Fibroblast of villous mesenchyme (primary cell): ENCODE measurements at regions not wholly inside any gene's neighbourhood (a gene's known extent, or its start where the extent isn't known, plus 50 kb on each side); places are given as distances from the start of the nearest gene placed in this dataset.
"Not testable (repeated sequence)": the region's sequence is repeated elsewhere in the genome, so short reads cannot be mapped to it uniquely, and the experiment has no call there.

Experiments
- DNase-seq: peaks from one replicate; pipeline ENCODE4 v3.0.0-alpha.2; 2010; ENCODE audit warnings: low read depth
- H3K4me3 ChIP-seq: 2 replicates; pipeline ENCODE4 v1.5.1; 2011; ENCODE audit warnings: low read depth, mild to moderate bottlenecking, low read length
- CTCF ChIP-seq: IDR thresholded peaks from 2 replicates; pipeline ENCODE4 v1.5.1; 2012; ENCODE audit warnings: low read depth, mild to moderate bottlenecking, low read length; ENCODE audit not compliant: insufficient read depth

DNA sequence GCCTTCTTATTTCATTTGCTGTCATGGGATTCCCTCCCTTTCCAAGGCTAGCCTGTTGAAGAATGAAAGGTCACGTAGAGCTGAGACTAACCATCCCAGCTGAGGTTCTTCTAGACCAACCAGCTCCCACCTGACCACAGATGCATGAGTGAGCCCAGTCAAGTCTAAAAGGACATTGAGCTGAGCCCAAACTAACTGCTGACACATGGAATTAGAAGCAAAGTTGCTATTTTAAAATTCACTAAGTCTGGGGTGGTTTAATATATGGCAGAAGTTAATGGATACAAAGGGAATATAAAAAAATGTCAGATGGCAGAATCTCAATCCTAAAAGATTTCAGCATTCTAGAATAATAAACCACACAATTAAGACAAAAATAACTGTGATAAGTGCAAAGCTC is 118.9 kb upstream of the RASGEF1B start:
- no peak overlapping the region for H3K4me3 ChIP-seq
- no peak for DNase-seq
- TF ChIP-seq CTCF = no peak

DNA sequence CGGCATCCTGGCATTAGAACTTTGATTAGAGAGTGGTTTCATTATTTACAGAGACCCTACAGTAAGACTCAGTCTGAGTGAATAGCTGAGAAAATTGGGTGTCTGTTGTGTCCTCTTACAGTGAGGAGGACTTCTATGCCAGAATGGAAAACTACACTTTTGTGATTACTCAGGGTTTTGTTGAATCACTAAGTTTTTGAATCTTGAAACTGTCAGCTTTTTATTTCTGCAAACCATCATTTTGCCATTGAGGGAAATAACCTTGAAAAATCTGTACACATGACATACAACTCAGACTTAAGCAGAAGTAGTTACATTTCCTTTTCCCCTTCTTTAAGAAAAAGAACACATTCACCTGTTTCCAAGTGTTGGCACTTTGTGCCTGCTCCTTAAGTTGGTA is 117.6 kb upstream of the RASGEF1B start:
- no peak for DNase-seq
- H3K4me3 ChIP-seq = no peak overlapping the region
- TF ChIP-seq CTCF = no peak

GRCh38 chr4:81586706-81587105 is 115.0 kb upstream of the RASGEF1B start:
- no peak for TF ChIP-seq CTCF
- DNase-seq = no peak
- H3K4me3 ChIP-seq = no peak overlapping the region

DNA sequence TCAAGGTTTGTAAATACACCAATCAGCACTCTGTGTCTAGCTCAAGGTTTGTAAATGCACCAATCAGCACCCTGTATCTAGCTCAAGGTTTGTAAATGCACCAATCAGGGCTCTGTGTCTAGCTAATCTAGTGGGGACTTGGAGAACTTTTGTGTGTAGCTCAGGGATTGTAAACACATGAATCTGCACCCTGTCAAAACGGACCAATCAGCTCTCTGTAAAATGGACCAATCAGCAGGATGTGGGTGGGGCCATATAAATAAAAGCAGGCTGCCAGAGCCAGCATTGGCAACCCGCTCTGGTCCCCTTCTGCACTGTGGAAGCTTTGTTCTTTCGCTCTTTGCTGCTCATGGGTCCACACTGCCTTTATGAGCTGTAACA is 109.3 kb upstream of the RASGEF1B start:
- H3K4me3 ChIP-seq, DNase-seq: not testable (repeated sequence)

DNA sequence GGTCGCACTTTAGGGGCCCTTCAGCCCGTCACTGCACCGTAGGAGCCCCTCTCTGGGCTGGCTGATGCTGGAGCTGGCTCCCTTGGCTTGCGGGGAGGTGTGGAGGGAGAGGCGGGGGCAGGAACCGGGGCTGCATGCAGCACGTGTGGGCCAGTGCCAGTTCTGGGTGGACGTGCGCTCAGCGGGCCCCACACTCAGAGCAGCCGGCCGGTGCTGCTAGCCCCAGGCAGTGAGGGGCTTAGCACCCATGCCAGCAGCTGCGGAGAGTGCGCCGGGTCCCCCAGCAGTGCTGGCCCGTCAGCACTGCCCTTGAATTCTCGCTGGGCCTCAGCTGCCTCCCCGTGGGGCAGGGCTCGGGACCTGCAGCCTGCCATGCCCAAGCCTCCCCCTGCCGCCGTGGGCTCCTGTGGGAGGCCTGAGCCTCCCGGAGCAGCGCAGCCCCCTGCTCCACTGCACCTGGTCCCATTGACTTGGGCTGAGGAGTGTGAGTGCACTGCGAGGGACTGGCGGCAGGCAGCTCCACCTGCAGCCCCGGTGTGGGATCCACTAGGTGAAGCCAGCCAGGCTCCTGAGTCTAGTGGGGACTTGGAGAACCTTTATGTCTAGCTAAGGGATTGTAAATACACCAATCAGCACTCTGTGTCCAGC is 108.8 kb upstream of the RASGEF1B start:
- TF ChIP-seq CTCF = no peak
- H3K4me3 ChIP-seq = no peak overlapping the region
- no peak for DNase-seq

DNA sequence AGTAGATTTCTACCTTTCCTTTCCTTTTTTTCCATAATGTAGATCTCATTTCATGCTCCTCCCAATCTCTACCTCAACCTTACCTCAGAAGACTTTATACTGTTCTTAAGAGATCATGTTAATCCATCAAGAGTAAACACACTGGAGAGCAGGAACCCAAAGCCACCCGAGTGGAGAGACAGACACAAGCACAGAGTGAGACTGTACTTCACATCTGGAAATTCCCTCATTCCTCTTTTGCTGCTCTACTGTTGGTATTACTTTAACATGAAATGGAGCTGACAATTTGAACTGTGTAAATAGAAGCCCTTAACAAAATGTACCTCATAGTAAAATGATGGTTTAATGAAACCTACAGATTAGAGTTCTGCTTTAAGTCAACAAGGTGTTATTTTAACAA is 105.7 kb upstream of the RASGEF1B start:
- DNase-seq = no peak
- TF ChIP-seq CTCF = no peak
- no peak overlapping the region for H3K4me3 ChIP-seq

- no peak overlapping the region for H3K4me3 ChIP-seq
- TF ChIP-seq CTCF = no peak
Observed at GRCh38 chr4:81574991-81575390, 103.3 kb upstream of the RASGEF1B start.

GRCh38 chr4:81573840-81574239 is 102.1 kb upstream of the RASGEF1B start:
- DNase-seq = no peak
- H3K4me3 ChIP-seq = no peak overlapping the region
- no peak for TF ChIP-seq CTCF

More at GRCh38 chr4:81574991-81575390, 103.3 kb upstream of the RASGEF1B start:
- no peak for DNase-seq
